ENCODE measurements at regions not wholly inside any gene's neighbourhood (a gene's known extent, or its start where the extent isn't known, plus 50 kb on each side); places are given as distances from the start of the nearest gene placed in this dataset.

GRCh38 chr19:31961191-31961590, 384.2 kb upstream of the ZNF507 start:
- TF ChIP-seq NCOA1 (CRISPR knock-in tag; IDR thresholded peaks at IDR 0.05) (no peak), REPIN1 (CRISPR knock-in tag; IDR thresholded peaks at IDR 0.05; ENCODE audit: borderline replicate concordance, low read depth) (no peak), MEIS1 (CRISPR knock-in tag; IDR thresholded peaks at IDR 0.05; ENCODE audit: borderline replicate concordance) (no peak), ETV5 (CRISPR knock-in tag; IDR thresholded peaks at IDR 0.05; ENCODE audit: borderline replicate concordance) (no peak), ZNF460 (CRISPR knock-in tag; IDR thresholded peaks at IDR 0.05; ENCODE audit: borderline replicate concordance) (no peak), HNRNPK (IDR thresholded peaks at IDR 0.05; ENCODE audit: low read depth, low read length, poor library complexity, severe bottlenecking) (no peak), ZBTB38 (CRISPR knock-in tag; IDR thresholded peaks at IDR 0.05) (no peak), HNRNPH1 (optimal IDR thresholded peaks at IDR 0.05; ENCODE audit: low read depth, low read length) (no peak), ZNF740 (CRISPR knock-in tag; IDR thresholded peaks at IDR 0.05) (no peak), POLR2AphosphoS2 (IDR thresholded peaks at IDR 0.05; ENCODE audit: low read depth, low read length) (no peak), JUND (CRISPR knock-in tag; IDR thresholded peaks at IDR 0.05) (no peak), ZNF574 (CRISPR knock-in tag; IDR thresholded peaks at IDR 0.05) (no peak), ZNF713 (CRISPR knock-in tag; IDR thresholded peaks at IDR 0.05) (no peak)

Data from HepG2 (cell line).